Mucosa of descending colon (tissue), 3 donors: ENCODE measurements at regions not wholly inside any gene's neighbourhood (a gene's known extent, or its start where the extent isn't known, plus 50 kb on each side); places are given as distances from the start of the nearest gene placed in this dataset.

Source experiments
- ATAC-seq: fragments of 200-7000 bp; cut with Tn5 transposase; one replicate; pipeline ENCODE4 v1.9.1; 2020; ENCODE audit warnings: mild to moderate bottlenecking, moderate library complexity
- DNase-seq, 3 donors: peaks; one replicate each; pipeline ENCODE4 v3.0.0-alpha.2; 2020
- H3K36me3 ChIP-seq: fragments of 200-600 bp; one replicate; pipeline ENCODE4 v1.8.0; 2021; ENCODE audit warnings: low read depth, mild to moderate bottlenecking
- H3K4me1 ChIP-seq: fragments of 200-600 bp; one replicate; pipeline ENCODE4 v1.8.0; 2021; ENCODE audit warnings: low read depth, mild to moderate bottlenecking
- H3K4me3 ChIP-seq: fragments of 200-600 bp; one replicate; pipeline ENCODE4 v1.8.0; 2021; ENCODE audit warnings: mild to moderate bottlenecking
- H3K9me3 ChIP-seq: fragments of 200-600 bp; one replicate; pipeline ENCODE4 v1.8.0; 2021; ENCODE audit warnings: mild to moderate bottlenecking
- intact Hi-C, 2 donors: fragments of 100-400 bp; cut with DNase I in 1 of 2; cut with micrococcal nuclease in 1 of 2; formaldehyde crosslinking; loops; one replicate each; pipeline versions ENCODE4 v1.11.0 to v1.11.1; 2022; cut with DNase I, micrococcal nuclease
- TF ChIP-seq, protein P1 (sequence below): fragments of 200-600 bp; IDR thresholded peaks from one replicate; pipeline ENCODE4 v1.8.0; 2022; ENCODE audit warnings: antibody characterized with exemption, mild to moderate bottlenecking
- donor health status: DM: no; HTN: no; CAD: no; lungs with moderate emphysema.
- donor health status: DM: no; HTN: no; CAD: no.
- donor health status: DM: no; HTN: yes; CAD: no.

DNA sequence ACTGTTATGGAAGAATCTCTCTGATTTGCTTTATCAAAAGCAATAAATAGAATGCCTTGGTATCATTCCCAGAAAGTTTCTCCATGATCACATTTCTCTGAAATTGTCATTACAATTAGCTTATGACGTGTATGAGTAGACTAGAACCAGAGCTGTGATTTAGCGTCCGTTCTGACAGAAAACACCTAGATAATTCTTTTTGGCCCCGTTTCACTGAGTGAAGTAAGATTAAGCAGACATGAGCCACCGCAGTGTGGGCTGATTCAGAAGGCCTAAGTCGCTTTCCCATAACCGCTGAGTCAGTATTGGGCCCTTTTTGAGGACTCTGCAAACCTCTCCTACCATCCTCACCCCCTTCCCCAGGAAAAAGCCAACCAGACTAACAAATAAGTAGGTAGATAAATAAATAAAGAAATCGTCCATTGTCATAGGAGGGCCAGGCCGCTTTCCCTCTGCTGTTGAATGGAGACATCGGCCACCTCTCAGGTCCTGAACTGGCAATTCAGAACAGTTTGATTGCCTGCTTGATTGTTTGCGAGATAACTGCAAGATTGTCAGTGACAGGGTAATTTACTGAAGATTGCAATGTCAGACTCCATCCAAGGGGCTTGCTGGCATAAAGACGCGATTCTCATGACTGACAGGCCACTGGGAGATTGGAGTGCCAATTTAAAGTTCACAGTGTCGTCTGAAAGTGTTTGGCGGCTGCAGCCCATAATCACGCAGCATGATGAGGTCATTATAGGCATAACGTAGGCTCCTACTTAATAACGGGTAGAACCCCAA, 105.0 kb upstream of the WWC1 start:
- H3K9me3 ChIP-seq = no peaks in the 10 kb centered on the region
- no peak for DNase-seq
- no peak overlapping the region for H3K4me3 ChIP-seq
- no peaks in the 10 kb centered on the region for H3K36me3 ChIP-seq
- no peak for ATAC-seq
- TF ChIP-seq, protein P1, sequence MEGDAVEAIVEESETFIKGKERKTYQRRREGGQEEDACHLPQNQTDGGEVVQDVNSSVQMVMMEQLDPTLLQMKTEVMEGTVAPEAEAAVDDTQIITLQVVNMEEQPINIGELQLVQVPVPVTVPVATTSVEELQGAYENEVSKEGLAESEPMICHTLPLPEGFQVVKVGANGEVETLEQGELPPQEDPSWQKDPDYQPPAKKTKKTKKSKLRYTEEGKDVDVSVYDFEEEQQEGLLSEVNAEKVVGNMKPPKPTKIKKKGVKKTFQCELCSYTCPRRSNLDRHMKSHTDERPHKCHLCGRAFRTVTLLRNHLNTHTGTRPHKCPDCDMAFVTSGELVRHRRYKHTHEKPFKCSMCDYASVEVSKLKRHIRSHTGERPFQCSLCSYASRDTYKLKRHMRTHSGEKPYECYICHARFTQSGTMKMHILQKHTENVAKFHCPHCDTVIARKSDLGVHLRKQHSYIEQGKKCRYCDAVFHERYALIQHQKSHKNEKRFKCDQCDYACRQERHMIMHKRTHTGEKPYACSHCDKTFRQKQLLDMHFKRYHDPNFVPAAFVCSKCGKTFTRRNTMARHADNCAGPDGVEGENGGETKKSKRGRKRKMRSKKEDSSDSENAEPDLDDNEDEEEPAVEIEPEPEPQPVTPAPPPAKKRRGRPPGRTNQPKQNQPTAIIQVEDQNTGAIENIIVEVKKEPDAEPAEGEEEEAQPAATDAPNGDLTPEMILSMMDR = no peak
- intact Hi-C loops = no loop called here
- no peaks in the 10 kb centered on the region for H3K4me1 ChIP-seq

- ATAC-seq (no peak), DNase-seq (no peak)
- no peaks in the 10 kb centered on the region for H3K4me1 ChIP-seq
- H3K36me3 ChIP-seq = no peaks in the 10 kb centered on the region
- intact Hi-C loops = no loop called here
- TF ChIP-seq, protein P1 = no peak
- H3K9me3 ChIP-seq = no peaks in the 10 kb centered on the region
- H3K4me3 ChIP-seq = no peak overlapping the region
Measured at GRCh38 chr5:168187614-168188013, 103.8 kb upstream of the WWC1 start.

GRCh38 chr5:168188182-168188581, 103.3 kb upstream of the WWC1 start:
- Histone ChIP-seq H3K36me3 (no peaks in the 10 kb centered on the region), H3K4me3 (no peak overlapping the region), H3K9me3 (no peaks in the 10 kb centered on the region), H3K4me1 (no peaks in the 10 kb centered on the region)
- no peak for DNase-seq
- no peak for ATAC-seq
- TF ChIP-seq, protein P1 = no peak
- intact Hi-C loops = no loop called here

DNA sequence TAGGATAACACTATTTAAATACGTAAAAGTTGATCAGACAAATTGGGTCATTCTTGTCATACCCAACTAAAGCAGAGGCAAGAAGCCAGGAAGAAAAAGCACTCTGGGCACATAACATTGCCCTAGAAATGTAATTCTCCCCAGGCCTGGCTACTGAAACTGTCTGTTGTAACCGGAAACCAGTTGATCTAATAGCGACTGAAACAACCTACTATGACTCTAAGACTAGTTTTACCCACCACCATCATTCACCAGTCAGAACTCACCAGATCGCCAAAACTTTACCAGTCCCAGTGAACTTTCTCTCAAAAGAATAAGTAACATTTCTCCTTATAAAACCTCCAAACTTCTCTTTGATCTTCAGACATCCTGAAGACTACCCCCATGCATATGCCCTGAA, 99.3 kb upstream of the WWC1 start:
- Histone ChIP-seq H3K9me3 (no peaks in the 10 kb centered on the region), H3K4me1 (no peaks in the 10 kb centered on the region), H3K36me3 (no peaks in the 10 kb centered on the region), H3K4me3 (no peak overlapping the region)
- TF ChIP-seq, protein P1 = no peak
- DNase-seq (no peak), ATAC-seq (no peak)
- intact Hi-C loops = no loop called here

DNA sequence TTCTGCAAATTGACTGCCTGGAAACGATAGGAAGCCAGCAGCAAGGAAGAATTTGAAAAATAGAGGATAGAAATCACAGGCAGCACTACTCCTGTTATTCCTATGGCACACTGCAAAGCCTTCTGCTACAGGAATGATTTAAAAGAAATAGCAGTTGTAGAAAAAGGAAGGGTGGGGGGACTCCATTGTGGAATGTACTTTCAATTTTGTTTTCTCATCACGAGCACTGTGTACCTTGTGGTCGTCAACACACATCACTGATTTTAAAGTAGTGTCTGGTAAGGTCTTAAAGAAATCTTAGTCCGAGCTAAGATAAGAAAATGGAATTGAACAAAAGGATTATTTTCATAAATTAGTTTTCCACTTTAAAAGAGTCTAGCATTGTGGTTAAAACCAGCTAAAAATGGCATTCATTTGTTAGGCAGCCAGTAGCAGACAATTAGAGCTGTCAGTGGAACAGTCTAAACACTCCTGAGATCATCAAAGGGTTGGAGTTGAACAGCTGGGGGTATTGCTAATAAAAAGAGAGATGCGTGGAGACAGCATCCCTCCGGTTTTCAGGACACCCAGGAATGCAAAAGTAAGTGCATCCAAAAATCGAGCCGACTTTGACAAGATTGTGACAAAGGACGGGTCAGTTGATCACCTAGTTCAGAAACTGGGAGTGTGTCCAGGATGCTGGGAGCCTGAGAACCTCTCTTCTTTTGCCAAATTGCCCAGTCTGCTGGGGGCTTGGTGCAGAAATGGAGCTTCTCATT, 97.8 kb upstream of the WWC1 start:
- no peaks in the 10 kb centered on the region for H3K9me3 ChIP-seq
- intact Hi-C loops = no loop called here
- H3K36me3 ChIP-seq = no peaks in the 10 kb centered on the region
- TF ChIP-seq, protein P1 = no peak
- ATAC-seq = no peak
- no peaks in the 10 kb centered on the region for H3K4me1 ChIP-seq
- DNase-seq = no peak
- H3K4me3 ChIP-seq = no peak overlapping the region
